ENCODE measurements at regions not wholly inside any gene's neighbourhood (a gene's known extent, or its start where the extent isn't known, plus 50 kb on each side); places are given as distances from the start of the nearest gene placed in this dataset.

DNA sequence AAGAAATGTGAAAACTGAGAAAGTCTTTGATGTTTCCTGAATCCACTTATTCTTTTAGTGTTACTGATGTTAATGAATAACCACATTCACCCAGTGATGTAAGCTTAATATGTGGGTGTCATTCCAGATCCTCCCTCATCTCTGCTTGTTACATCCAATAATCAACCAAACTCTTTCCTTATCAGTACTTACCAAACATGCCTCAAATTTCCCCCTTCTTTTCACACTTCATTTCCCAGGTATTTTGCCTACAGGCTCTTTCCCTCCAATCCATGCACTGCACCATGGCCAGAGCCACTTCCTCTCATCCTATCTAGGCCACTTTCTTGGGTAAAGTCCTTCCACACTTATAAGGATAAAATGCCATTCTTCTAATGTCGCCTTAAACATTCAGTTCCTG lies 451.5 kb downstream of the NPIPA7 start:
- TF ChIP-seq, protein P1, sequence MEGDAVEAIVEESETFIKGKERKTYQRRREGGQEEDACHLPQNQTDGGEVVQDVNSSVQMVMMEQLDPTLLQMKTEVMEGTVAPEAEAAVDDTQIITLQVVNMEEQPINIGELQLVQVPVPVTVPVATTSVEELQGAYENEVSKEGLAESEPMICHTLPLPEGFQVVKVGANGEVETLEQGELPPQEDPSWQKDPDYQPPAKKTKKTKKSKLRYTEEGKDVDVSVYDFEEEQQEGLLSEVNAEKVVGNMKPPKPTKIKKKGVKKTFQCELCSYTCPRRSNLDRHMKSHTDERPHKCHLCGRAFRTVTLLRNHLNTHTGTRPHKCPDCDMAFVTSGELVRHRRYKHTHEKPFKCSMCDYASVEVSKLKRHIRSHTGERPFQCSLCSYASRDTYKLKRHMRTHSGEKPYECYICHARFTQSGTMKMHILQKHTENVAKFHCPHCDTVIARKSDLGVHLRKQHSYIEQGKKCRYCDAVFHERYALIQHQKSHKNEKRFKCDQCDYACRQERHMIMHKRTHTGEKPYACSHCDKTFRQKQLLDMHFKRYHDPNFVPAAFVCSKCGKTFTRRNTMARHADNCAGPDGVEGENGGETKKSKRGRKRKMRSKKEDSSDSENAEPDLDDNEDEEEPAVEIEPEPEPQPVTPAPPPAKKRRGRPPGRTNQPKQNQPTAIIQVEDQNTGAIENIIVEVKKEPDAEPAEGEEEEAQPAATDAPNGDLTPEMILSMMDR (IDR thresholded peaks at IDR 0.05; ENCODE audit: low read depth, low read length) = no peak
- no peak for DNase-seq (ENCODE audit: low read depth, low spot score)
- in situ Hi-C loops (cut with HindIII; ENCODE audit: low sequenced_read_pairs) = no loop called here
- no peak overlapping the region for H3K4me3 ChIP-seq (ENCODE audit: low read depth, low read length)

DNA sequence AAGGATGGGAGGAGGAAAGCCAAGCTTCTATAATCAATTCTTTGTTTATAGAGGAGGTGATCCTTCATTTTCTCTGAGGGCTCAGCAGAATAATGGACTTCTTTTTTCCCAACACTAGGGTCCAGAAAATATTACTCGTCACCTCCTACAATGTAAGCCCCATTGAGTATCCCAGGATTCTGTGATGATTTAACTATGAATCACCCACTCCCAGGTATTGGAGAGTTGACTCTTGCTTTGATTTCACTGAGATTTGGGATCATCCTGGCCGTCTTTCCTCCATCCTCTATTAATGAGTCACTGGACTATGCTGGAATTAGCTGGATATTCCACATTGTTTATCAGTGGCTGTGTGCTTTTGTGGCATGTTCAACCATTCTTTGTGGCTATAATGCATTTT lies 452.0 kb downstream of the NPIPA7 start:
- H3K4me3 ChIP-seq (ENCODE audit: low read depth, low read length) = no peak overlapping the region
- in situ Hi-C loops (cut with HindIII; ENCODE audit: low sequenced_read_pairs) = no loop called here
- DNase-seq (ENCODE audit: low read depth, low spot score) = no peak
- TF ChIP-seq, protein P1 (IDR thresholded peaks at IDR 0.05; ENCODE audit: low read depth, low read length) = no peak

DNA sequence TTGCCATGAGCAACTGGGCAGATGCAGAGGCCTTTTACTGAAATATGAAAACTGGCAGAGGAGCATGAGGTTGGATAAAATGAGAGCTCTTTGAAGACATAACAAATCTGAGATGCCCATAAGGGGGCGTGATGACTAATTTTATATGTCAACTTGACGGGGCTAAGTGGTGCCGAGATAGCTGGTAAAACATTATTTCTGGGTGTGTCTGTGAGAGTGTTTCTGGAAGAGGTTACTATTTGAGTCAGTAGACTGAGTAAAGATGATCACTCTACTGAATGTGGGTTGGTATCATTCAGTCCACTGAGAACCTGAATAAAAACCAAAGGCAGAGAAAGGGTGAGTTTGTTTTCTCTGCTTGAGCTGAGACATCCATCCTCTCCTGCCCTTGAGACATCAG lies 454.2 kb downstream of the NPIPA7 start:
- TF ChIP-seq, protein P1 (IDR thresholded peaks at IDR 0.05; ENCODE audit: low read depth, low read length) = no peak
- DNase-seq (ENCODE audit: low read depth, low spot score) = no peak
- in situ Hi-C loops (cut with HindIII; ENCODE audit: low sequenced_read_pairs) = no loop called here
- H3K4me3 ChIP-seq (ENCODE audit: low read depth, low read length) = no peak overlapping the region

DNA sequence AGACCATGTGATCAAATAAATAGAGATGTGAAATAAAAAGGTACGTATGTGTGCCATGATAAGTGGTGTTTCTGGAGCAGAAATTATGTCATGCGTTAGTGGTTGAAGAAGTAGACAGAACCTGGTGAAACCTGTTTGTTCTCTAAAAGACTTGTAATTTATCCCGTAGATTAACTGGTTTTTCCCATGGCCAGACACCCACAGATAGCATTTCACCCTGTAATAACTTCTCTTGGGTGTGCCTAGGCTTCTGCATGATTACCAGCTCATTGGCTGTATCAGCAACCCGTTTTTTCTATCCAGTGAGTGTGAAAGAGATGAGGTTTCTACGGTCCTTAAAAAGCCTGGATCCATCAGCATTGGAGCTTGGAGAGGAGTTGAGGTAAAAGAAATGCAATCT lies 471.3 kb downstream of the NPIPA7 start:
- TF ChIP-seq, protein P1 (IDR thresholded peaks at IDR 0.05; ENCODE audit: low read depth, low read length) = no peak
- H3K4me3 ChIP-seq (ENCODE audit: low read depth, low read length) = no peak overlapping the region
- in situ Hi-C loops (cut with HindIII; ENCODE audit: low sequenced_read_pairs) = no loop called here
- no peak for DNase-seq (ENCODE audit: low read depth, low spot score)

DNA sequence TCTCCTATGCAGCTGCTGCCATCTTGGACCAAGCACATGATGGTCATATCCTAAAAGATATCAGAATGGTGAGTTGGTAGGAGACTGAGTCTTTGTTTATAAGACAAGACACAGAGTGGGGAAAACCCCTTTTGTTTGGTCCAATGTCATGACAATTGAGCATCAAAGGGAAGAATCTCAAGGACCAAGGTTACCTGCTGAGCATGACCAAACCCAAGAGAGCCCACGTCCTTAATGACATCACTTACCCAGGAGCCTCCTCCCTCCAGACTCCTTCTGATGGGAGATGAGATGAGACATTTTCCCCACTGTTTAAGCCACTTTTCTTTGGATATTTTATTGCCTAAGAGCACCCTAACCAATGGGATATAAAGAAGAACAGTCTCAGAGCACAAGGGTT lies 478.1 kb downstream of the NPIPA7 start:
- DNase-seq (ENCODE audit: low read depth, low spot score) = no peak
- in situ Hi-C loops (cut with HindIII; ENCODE audit: low sequenced_read_pairs) = no loop called here
- no peak overlapping the region for H3K4me3 ChIP-seq (ENCODE audit: low read depth, low read length)
- TF ChIP-seq, protein P1 (IDR thresholded peaks at IDR 0.05; ENCODE audit: low read depth, low read length) = no peak

DNA sequence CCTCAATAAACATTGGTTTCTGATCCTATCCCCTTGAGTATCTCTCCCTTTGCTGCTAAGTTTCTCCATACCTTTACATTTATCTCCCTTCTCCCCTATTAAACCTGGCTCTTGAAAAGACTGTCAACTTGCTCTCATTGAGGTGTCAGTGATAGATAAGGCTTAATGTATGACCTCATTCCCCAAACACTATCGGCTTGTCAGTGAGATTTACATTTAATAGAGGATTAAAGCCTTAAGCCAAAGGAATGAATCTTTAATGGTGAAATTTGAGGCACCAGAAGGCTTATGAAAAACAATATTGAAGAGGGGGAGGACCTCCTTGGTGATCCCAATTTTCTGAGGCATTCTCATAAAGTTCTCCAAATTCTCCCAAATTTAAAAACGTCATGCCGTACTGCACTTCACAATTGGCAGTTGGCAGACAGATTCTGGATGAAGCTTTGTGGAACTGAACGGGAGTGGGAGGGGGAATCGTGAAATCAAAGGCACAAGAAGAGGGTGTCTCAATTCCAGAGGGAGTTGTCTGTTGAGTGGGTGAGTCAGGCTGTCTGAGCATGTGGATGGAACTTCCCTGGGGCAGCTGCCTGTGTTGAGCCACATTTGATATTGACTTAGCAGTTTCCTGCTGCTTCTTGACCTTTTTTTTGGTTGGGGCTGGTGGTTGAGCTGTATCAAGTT lies 478.8 kb downstream of the NPIPA7 start:
- DNase-seq (ENCODE audit: low read depth, low spot score) = no peak
- TF ChIP-seq, protein P1 (IDR thresholded peaks at IDR 0.05; ENCODE audit: low read depth, low read length) = no peak
- in situ Hi-C loops (cut with HindIII; ENCODE audit: low sequenced_read_pairs) = no loop called here

More for the DNA sequence above, 478.8 kb downstream of the NPIPA7 start:
- H3K4me3 ChIP-seq (ENCODE audit: low read depth, low read length) = no peak overlapping the region

Measured in astrocyte of the spinal cord (primary cell).